NCI-H1436 treated with DMSO at 0.1 percent for 48 hours (cell line): ENCODE measurements at regions not wholly inside any gene's neighbourhood (a gene's known extent, or its start where the extent isn't known, plus 50 kb on each side); places are given as distances from the start of the nearest gene placed in this dataset.

Source experiments
- DNase-seq: peaks from one replicate; lab custom pipeline; 2025; lab: John Stamatoyannopoulos, UW

DNA sequence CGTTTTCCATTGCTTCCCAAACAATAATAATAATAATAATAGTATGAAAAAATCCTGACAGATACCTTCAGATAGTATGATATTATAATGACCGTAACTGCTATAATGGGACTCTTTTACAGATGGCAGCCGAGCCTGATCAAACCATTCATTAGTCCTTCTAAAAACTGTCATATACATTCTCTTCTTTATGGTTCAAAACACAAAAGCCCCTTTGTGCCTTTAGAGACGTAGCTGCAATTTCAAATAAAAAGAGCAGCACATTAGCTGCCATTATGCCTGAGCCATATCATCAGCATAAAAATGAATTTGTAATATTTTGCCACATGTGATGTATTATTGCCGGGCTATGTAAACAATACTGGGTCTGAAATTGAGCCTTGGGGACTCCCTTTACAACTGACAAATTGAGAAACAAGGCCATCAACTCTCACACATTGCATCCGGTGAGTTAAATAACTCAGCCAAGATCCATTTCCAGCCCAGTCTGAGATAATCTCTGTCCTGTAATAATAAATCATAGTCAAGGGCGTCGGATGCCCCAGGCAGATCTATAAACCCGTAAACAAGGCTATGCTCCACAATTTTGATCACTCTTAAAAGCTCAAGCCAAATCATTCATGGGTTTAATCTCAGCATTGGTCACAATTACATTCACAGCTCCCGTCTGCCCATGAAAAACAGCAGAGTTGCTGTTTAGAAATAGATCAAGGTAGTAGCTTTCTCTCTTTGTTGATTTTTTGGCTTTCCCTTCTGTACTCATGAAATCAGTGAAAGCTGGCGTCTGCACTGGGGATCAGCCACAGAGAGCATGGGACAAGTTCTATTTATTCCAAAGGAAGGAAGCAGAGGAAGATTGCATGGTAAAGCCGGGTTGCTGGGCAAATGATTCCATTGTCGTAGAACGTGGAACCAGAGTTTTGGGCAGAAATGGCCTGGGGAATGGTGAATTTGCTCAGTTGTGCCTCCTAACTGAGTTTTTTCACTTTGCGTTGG is 150.1 kb upstream of the BMPER start:
- peak; percentile 95 for DNase-seq

DNA sequence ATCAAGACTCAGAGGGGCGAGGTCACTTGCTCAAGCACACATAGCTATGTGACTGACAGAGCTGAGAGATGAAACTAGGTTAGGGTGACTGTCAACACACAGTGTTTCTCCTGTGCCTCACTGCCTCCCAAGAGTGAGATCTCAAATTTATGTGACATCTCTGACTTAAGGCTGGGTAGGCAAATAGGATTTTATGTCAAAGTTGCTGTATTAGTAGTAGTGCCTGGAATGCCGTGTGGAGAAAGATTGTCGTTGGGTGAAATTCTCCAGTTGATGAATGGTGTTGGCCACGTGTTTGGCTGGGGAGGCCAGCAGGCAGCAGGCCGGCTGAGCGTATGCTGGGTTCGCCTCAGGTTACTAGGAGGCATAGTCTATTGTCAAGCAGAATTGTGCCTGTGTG is 148.3 kb upstream of the BMPER start:
- DNase-seq = no peak

DNA sequence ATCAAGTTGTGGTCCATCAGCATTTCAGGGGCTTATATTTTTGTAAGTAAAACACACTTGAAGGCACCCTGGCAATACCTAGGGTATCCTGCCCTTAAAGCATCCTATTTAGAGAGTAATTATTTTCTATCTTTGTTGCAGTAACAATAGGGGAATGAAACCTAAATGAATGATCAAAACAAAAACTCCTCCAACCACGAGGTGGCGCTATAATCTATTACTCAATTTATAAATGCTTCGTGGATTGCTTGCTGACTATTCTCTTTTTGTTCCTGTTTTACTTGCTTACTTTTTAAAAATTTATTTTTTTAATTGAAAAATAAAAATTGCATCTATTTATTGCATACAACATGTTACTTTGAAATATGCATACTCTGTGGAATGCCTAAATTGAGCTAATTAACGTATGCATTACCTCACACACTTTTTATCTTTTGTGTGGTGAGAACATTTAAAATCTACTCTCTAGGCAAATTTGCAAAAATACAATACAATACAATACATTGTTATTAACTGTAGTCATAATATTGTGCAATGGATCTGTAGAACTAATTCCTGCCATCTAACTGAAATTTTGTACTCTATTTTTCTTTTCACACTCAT is 147.7 kb upstream of the BMPER start:
- no peak for DNase-seq

DNA sequence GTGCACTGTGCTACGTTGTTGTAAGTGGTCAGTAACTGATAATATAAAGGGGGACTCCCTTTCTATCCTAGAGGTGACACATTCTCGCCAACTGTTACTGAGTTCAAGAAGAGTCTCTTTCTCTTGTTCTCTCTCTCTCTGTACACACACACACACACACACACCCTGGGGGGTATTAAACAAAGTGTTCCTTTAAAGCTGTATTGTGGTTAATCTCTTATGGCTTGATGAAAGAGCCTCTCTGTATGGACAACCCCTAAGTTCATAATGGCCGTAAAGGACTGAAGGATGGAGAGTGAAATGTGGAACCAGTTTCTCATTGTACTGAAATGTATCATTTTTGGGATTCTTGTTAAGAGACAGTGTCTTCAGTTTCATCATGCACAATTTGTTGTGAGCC is 145.2 kb upstream of the BMPER start:
- DNase-seq = no peak

DNA sequence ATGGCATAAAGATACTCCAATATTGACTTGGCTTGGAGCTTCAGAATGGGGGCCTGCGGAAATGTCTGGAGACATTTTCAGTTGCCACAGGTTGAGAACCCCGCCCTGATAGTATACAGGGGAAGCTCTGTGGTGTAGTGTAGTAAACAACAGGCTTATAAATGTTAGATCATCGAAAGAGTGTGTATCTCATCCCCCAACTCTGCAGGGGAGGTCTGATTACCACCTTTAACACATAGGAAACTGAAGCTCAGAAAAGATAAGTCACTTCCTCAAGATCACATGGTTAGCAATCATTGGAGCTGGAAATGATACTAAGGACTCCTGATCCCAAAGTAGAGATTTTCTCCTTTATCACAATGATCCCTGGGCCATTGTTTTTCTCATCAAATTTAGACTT is 144.5 kb upstream of the BMPER start:
- DNase-seq = no peak

DNA sequence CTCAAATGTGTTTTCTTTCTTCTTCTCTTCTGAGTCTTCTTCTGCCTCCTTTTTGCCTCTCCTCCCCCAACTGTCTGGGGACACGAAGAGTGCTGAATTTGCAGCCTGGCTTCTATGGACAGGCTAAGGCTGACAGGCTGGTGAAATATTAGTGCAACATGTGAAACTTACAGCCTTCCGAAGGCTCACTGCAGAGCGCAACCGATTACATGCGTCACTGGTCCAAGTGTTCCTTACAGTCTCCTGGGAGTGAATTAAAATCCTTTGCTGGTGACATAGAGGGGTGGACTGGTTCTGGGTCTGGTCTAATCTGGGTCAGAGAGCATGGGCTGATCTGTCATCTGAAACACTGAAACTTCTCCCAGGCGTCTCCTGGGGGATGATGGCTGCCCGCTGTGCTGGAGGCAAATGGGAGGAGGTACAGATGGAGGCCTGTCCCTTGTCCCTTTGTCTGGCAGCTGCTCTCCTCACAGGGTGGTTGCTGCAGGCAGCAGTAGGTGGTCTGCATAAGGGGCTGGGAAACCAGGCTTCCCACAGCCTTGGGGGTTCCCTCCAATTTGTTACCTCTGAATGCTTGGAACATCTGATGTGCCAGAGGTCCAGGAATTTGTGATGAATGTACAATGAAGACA is 143.8 kb upstream of the BMPER start:
- DNase-seq = no peak

DNA sequence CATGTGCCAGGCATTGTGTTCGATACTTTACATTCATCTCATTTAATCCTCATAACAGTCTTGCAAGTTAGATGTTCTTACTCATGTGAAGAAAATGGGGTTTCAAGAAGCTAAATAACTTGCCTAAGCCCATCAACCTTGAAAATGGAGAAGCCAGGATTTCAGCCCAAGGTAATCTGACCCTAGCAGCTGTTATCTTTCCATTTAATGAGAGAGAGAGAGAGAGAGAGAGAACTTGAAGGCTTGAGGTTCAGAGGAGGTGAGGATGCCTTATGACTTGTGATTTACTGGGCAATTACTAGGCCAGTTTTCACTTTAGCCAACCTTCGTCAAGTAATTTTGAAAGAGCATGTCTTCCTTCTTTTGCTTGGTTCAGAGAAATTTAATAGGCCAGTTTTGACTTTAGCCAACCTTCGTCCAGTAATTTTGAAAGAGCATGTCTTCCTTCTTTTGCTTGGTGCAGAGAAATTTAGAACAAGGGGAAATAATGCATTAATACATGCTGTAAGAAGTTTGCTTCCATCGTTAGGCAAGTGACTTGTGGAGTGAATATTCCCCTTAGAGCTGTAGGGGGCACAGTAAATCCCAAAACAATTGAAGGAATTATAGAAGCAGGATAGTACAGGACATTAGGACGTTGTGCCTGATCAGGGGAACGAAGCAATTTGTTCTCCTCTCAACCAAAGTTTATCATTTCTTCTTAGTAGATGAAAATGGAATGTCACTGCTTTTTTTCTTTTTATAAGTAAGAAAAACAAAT is 143.0 kb upstream of the BMPER start:
- no peak for DNase-seq

DNA sequence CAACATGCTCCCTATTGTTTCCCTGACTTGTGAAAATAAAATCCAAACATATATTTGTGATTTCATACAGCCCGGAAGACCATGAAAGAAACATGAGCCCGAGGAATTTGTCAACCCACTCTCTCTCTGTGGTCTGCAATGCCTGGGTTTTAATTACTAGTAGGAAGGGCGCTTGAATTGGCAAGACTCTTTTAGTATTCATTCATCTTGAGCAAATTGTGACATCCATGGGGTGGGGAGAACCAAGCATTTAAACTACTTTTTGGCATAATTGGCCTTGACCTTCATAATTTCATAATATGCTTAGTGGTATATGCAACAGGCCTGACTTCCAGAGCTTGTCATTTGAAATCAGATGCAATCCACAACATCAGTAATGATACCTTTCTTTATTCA is 142.4 kb upstream of the BMPER start:
- DNase-seq = no peak

DNA sequence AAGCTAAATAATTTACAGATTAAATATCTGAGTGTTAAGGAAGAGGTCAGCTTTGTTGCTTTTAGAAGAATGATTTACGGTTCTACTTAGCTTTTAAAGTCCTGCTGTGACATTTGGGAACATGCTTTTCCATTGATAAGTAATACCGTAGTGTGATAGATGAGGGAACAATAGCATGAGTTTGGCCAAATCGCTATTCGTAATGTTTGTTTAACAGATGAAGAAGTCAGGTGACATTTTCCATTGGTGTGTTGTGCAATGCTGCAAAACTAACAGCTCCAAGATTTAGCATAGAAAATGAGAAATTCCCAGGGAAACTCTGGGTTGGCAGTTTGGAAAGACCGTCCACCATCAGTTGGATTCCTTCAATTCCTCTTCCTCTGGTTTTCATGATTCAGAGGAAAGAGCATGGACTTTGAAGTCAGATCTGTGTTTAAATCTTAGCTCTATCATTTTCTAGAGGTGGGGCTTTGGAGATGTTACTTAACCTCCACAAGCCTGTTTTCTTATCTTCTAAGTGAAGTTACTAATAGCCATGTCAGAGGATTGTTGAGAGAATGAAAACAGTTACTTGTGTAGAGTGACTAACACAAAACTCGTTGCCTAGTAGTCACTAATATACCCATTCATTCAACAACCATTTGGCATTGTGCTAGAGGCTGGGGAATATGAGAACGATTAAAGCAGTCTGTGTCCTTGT is 140.4 kb upstream of the BMPER start:
- no peak for DNase-seq

DNA sequence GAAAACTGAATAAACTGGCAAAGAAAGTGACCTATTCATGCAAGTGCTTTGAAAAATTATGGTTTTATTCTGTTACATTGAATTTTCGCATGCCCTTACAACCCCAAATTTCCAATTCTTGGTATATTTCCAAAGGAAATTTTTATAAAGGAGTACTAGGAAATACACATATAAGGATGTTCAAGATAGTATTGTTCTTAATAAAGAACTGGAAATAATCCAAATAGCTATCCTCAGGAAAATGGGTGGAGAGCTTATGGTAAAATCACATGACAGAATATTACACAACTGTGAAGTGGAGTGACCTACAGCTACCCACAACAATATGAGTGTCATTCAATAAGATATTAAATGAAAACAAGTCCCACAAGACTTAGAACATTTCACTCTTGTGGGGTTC is 138.9 kb upstream of the BMPER start:
- no peak for DNase-seq

DNA sequence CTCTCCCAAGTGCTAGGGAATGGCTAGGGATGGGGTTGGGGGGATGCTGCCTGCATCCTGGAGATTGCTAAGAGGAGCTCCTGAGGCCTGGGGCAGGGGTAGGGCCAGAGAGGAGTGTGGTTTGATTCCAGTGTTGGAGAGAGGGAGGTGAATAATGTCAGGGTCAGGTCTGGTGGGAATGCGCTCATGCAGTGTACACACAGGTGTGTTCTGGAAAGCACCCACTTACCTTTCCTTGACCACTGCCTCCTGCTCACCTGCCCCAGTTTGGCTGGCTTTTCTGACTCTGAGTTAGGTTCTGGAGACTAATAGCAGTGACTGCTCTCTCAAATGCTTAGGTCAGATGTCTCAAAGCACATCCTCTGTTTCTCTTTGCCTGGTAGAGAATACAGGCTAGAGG is 135.4 kb upstream of the BMPER start:
- no peak for DNase-seq

DNA sequence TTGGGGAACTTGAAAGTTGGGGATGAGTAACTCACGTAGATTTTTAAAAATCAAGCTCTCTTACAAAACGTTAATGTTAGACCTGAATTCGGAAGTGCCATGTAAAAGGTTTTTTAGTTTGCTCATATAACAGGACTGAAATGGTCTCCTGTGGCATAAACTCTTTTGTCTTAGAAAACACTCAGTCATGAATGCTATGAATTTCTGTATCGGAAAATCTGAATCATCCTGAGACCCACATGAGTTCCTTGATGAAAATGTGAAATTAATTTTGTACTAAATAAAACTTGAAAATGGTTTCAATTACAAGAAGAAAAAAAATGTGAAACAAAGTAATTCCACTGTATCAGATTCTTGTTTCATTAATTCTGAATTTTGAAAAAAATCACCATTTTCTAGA is 134.8 kb upstream of the BMPER start:
- DNase-seq = no peak

DNA sequence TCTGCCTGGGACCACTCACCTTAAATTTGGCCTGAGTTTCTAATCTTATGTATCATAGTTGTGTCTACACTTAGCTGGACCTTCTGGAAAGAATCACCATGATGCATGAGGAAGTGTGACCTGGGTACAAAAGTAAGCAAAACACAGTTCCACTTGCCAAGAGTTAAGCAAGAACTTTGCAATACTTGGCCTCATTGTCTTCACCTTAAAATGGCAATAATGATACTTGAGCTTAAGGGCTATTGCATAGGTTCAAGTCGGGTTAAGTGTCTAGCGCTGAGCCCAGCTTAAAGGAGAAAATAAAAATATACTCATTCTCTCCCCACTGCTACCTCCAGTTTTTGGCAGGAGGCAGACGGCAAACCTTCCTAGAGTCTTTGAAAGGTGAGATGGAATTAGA is 133.9 kb upstream of the BMPER start:
- DNase-seq = no peak

DNA sequence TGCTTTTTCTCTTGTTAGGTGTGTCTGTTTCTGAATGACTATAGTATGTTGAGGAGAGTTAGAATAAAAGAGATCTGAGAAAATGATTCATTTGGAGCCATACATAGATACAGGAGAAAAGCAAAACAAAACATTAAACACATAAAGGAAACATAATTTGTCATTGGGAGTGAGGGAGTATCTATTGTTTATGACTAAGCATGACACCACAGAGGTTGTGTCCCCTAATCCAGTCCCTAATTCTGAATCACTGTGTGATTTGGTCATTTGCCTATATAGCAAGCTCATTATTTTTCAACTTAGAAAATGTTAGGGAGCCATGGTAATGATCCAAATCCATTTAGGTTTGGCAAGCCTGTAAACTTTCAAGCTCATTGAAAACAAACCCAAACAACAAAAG is 132.3 kb upstream of the BMPER start:
- DNase-seq = no peak

DNA sequence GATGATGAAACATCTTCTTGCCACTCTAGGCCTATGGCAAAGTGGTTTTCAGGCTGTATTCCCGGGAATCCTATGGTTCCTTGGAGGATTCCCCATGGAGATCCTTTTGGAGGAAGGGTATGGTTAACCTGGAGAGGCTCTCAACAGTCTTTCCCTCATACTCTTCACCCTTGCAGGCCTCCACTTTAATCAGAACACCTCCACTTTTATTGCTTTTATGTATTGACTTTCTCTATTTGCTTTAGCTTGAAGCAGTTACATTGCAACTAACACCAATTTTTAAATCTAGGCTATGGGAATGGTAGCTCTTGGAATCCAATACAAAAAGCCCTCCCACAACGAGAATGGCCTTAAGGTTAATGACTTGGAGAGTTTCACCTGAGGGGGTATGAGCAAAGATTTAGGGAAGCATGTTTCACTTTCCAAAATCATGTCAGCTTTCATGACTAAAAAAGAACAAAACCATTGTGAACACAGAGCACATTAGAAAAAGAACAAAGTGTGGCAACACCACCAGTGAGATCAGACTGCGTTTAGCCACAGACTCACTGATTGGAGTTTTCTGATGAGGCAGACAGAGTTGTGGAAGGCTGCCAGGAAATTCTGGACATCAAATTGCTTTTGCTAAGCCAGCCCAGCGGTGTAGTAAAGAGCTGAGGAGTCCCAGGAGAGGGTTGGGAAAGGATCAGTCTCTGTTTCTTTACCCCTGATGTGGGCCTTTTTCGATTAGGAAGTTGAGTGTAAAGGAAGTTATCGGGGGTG is 130.4 kb upstream of the BMPER start:
- no peak for DNase-seq

DNA sequence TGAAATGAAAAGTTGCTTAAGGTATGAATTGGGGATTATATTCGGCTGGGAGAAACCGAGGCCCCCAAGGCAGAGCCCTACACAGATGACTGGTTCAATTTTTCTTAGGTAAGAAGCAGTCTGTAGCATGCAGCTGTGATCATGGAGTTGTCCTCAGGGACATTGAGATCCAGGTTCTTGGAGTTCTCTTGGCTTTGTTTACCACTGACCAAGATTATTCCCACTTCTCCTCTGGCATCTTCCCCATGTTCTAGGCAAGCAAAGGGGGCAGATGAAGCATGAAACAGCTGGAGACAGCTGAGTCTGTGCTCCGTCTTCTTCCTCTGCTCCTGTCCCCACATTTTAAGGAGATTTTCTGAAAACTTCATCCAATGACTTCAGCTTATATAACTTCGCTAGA is 129.5 kb upstream of the BMPER start:
- no peak for DNase-seq

DNA sequence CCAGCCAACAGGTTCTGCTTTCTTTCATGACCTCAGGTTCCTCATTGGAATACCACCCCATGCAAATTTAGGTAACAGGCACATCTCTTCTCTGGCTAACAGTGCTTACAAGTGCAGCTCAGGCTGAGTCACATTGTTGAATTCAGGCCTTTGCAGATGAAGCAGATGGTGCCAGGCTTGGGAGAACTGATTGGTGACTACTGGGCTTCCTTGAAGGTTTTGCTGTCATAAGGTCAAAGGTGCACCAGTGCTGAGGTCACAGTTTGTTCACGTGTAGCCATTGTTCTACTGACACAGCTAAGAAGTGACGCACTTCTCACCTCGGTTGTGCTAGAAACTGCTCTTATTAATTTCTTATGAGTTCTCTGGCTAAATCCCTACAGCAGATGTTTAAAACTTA is 128.6 kb upstream of the BMPER start:
- DNase-seq = no peak

DNA sequence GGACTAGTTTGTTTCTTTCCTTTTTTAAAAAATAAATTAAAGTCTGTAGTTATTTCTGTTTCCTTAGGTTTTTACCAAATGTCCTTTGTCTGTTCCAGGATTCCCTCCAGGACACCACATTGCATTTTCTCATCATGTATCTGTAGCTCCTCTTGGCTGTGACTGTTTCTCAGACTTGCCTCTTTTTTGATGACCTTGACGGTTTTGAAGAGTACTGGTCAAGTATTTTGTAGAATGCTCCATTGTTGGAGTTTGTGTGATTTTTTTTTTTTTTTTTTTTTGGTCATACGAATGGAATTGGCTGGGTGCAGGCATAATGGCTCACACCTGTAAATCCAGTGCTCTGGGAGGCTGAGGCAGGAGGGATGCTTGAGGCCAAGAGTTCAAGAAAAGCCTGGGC is 127.1 kb upstream of the BMPER start:
- DNase-seq = no peak

DNA sequence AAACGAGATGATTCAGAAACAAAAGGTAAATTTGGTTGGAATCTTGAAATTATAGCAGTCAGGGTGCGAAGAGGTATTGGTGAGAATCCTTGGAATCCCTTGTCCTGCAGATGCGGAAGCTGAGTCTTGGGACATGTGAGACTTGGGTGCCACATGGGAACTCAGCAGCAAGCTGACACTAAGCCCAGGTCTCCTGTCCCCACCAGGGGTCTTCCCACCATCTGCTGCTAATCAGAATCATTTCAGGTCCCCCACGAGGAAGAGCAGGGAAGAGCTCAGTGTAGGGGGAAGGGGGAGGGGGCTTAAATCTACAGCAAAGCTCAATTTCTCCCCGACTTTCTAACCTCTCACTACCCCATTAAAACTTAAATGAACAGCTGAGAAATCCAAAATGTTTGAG is 126.1 kb upstream of the BMPER start:
- DNase-seq = no peak

DNA sequence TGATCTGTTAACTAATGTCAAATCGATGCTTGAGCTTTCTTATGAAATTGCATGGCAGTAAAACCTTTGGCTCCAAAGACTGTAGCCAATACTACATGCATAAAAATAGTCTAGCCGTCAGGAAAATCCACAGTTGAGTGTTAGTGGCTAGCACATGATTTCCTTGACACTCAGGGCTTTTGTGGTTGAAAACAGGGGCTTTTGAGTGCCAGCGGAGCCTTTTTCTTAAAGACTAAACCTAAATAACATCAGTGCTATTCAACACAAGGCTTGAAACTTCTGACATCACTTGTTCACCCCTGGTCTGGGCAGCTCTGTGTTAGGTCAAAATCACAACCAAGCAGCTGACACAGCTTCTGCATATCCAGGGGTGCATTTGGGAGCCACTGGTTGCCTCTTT is 124.2 kb upstream of the BMPER start:
- DNase-seq = no peak

DNA sequence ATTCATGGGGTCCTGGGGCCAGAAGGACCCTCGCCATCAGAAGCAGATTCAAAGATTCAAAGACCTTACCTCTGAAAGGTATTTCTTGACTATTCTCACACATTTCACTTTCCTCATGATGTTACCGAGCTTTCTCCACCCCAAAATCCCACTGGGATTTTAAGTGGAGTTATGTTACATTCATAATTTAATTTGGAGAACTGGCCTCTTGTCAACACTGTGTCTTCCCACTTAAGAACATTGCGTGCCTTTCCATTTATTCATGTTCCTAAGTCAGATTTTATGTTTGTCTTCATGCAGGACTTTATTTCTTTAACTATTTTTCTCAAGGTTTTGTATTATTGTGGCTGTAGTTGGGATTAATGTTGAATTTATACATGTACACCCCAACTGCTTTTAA is 123.5 kb upstream of the BMPER start:
- no peak for DNase-seq
